HG03342 (cell line): ENCODE measurements at regions not wholly inside any gene's neighbourhood (a gene's known extent, or its start where the extent isn't known, plus 50 kb on each side); places are given as distances from the start of the nearest gene placed in this dataset.
"Not testable (repeated sequence)": the region's sequence is repeated elsewhere in the genome, so short reads cannot be mapped to it uniquely, and the experiment has no call there.

Source experiments
- ATAC-seq: cut with Tn5 transposase; IDR thresholded peaks from one replicate; pipeline ENCODE4 v1.9.1; 2021; ENCODE audit warnings: mild to moderate bottlenecking, moderate library complexity; ENCODE audit not compliant: unreplicated experiment

DNA sequence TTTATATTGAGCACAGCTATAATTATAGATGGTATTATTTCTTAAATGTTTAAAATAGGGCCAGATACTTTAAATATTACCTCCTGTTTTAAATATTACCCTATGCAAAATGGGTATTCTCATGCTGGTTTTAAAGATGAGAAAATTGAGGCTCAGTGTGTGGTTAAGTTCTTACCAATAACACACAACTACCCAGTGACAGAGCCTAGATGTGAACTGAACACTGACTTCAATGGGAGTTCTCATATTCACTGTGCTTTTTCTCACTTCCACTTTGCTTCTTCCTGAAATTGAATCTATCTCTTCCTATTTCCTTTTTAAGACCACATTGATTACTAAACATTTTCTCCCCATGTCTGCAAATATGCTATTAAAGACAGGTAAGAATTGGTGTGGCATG, 135.8 kb upstream of the TUSC1 start:
- no peak for ATAC-seq

DNA sequence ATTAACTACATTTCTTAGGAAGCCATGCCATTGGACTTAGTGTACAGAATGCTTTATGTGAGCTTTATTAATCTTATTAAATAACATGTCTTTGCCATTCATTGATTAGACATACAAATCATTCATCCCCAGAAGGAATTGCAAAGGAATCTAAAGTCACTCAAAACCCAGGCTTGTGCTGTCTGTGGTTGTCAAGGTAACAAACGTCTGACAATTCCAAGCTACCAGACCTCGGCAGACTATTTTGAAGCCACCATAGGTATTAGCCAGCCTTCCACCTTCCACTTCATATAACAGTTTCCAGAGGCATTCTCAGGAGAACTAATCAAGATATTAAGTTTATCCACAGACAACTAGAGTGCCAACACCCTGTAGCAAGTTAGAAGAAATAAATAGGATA, 135.2 kb upstream of the TUSC1 start:
- ATAC-seq, result no peak

DNA sequence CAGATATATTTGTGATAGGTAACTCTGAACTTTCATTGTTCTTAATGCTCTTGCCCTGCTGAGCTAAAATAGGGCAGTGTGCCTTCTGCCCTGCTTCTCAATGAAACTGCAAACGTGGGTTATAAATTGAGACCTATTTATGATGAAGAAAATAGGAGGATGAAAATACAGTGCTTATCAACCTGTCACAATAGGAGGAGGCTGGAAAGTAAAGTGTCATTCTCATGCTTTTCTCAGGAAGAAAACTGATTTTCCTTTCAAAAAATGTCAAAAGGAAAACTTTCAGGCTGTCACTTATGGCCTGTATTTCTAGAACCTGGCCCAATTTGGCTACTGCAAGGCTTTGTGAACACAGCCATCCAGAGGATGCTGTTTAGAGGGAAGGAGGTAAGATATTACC, 130.3 kb upstream of the TUSC1 start:
- ATAC-seq, result no peak

DNA sequence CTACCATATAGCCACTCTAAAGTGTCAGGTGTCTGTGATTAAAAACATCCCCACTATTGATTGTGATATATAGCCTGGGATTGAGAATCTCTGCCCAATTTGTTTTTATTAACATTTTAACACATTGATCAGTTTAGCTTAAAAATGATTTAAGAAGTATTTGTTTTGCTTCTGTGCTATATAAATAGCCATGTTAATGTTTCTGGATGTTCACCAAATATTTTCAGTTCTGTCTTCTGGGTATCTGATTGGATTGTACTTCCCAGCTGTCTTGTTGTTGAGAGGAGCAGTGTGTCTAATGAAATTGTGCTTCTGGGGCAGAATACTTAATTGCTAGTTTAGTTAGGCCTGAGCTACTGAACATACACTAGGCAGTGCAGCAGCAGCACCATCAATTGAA, 126.6 kb upstream of the TUSC1 start:
- ATAC-seq, result no peak

DNA sequence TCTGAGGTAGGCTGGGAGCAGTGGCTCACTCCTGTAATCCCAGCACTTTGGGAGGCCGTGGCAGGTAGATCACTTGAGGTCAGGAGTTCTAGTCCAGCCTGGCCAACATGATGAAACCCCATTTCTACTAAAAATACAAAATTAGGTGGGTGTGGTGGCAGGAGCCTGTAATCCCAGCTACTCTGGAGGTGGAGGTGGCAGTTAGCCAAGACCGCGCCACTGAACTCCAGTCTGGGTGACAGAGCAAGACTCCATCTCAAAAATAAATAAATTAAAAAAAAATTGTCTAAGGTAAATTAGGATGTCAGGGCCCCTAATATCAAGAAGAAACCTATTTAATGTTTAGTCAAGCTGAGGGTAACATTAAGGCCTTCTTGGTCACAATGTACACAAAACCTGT, 123.7 kb upstream of the TUSC1 start:
- ATAC-seq, result not testable (repeated sequence)

DNA sequence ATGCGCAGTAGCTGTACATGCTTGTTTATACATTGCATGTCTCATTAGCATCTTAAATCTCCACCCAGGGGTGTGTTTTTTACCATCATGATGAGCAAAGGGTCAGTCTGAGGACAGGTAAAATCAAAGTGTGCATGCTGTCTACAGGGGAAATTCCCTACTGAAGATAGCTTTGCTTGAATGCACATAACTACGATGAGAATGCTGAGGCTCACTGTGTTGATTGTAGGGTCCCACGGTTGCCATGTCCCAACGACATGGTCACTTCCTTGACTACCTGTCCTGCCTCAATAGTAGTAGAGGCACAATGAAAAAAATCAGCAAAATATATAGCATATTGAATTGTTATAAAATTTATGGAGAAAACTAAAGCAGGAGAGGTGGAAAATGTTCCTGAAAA, 95.6 kb upstream of the TUSC1 start:
- ATAC-seq, result no peak

DNA sequence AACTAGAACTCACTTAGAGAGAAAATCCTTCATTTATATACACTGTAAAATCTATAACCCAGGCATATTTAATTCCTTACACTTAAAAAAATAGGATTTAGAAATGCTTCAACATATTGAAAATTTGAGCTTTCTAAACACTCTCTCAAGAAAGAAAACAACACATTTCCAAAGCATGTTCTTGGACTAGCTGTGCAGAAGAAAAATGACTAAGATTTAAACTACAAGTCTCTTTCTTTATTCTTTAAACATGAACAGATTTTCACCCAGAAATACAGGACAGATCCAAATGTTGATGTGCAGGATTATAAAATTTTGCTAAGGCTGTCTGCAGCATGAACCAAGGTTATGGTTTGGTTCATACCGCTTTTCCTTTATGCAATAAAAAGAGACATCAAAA, 77.7 kb upstream of the TUSC1 start:
- ATAC-seq, result no peak

DNA sequence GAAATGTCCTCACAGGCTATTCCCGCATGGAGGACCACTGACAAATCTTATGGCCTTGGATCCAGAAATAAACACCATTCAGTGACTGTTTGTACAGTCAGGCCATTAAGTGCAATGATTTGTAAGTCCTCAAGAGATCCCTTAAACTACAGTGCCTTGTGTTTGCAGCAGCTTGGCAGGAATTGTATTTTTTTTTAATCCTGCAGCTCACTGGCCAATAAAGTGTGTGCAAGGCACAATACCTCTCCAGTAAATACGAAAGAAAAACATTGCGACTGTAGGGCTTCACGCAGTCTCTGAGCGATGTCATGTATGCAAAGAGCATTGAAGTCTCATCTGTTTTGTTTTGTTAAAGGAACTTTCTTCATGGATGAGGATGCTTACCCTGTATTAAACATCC, 74.2 kb upstream of the TUSC1 start:
- no peak for ATAC-seq

DNA sequence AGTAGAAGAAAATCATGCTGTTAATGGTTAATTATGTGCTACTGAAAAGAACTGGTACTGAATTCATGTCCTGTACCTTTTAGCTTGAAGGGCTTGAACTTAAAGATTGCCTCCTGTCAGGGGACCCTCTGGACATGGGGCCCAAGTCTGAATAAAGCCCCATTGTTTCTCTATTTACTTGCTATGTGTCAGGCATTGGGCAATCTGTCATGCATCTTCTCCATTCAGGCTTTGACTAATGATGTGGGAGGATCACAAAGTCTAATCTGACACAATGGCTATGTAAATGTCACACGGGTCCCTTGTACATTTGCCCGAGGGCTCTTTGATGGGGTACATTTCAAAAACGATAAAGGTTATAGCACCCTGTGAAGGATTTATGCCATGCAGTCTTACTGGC, 64.0 kb upstream of the TUSC1 start:
- no peak for ATAC-seq

DNA sequence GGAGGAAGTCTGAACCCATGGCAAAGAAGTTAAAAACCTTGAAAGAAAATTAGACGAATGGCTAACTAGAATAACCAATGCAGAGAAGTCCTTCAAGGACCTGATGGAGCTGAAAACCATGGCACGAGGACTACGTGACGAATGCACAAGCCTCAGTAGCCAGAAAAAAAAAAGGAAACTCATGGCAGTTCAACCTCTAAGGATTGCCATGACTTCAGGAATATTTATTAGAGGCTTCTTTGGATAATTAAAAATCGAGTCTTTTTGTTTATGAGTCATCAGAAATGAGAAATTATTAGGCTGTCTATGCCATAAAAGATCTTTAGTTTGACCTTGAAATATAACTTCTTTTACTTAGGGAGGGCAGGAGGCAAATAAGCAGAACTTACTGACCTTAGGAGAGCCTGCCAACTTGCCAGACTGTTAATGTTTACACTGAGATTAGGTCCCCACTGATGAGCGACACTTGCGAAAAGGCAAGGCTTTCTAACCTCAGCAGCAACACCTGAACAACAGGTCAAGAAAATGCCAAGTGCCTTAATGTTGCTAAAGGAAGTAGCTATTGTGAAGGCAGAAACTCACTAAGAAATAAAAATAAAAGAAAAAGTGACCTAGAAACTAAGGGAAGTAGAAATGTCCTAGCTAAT, 55.2 kb upstream of the TUSC1 start:
- no peak for ATAC-seq

DNA sequence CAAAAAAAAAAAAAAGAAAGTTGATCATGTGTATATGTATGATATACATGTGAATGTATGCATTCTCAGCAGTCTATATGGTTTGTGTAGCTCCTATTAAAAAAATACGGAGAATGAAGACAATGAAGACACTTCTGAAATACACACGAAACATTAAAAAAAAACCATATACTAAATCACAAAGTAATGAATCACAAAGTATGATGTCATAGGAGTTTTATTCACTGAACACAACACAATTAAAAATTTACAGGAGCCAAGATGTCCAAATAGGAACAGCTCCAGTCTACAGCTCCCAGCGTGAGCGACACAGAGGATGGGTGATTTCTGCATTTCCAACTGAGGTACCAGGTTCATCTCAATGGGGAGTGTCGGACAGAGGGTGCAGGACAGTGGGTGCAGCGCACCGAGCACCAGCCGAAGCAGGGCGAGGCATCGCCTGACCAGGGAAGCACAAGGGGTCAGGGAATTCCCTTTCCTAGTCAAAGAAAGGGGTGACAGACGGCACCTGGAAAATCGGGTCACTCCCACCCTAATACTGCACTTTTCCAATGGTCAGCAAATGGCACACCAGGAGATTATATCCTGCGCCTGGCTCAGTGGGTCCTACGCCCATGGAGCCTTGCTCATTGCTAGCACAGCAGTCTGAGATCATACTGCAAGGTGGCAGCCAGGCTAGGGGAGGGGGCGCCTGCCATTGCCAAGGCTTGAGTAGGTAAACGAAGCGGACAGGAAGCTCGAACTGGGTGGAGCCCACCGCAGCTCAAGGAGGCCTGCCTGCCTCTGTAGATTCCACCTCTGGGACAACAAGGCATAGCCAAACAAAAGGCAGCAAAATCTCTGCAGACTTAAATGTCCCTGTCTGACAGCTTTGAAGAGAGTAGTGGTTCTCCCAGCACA, 53.9 kb upstream of the TUSC1 start:
- not testable (repeated sequence) for ATAC-seq
